ENCODE measurements at regions not wholly inside any gene's neighbourhood (a gene's known extent, or its start where the extent isn't known, plus 50 kb on each side); places are given as distances from the start of the nearest gene placed in this dataset.

GRCh38 chr9:73573235-73573634, 421.6 kb downstream of the ANXA1 start:
- no peak overlapping the region for H3K27ac Mint-ChIP-seq
- no peak for DNase-seq

DNA sequence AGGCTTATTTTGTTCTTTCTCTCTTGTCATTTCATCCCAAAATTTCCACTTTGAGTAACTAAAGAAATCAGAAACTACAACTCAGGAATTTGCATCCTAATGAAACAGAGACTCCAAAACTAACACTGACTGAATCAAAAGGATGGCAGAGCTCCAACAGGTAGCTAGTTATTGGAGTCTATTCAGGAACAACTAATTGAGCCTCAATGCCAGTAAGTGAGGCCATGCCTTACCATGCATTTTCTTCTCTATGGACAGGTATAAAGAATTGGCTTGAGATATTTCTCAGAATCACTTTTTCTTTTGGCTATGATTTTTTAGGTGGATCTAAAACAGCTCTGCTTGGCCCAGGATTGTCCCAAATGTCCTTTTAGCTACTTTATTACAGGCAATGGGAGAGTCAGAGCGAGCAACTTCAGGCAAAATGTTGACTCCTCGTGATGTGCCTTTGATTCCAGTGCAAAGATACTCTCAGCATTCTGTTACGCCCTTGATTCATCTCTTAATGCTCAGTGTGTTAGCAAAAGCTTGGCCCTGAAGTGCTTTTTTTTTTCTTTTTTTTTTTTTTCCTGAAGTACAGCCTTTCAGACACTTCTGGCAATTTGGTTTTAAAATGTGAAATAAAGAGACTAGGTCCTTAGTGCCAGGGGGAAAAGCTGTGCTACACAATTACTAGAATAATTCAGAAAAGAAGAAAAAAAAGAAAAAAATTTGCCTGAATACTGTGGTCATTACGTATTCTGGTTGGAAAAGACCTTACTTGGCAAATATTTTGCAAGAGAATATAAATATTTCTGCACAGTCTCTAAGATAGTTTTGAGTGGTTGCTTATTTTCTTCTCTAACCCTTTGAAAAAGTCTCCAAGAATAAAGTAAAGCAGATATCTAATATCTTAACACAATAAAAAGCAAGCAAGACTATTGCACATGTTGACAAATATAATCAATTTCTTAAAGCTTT, 423.7 kb downstream of the ANXA1 start:
- H3K4me3 Mint-ChIP-seq: no peak overlapping the region
- no peaks in the 10 kb centered on the region for H3K27me3 Mint-ChIP-seq
- no peaks in the 10 kb centered on the region for H3K36me3 Mint-ChIP-seq (ENCODE audit: low read depth)
- no peaks in the 10 kb centered on the region for H3K9me3 Mint-ChIP-seq (ENCODE audit: low read depth)
- no peak for DNase-seq
- POLR2A ChIA-PET: no interaction called here
- H3K4me1 Mint-ChIP-seq: no peaks in the 10 kb centered on the region
- no peak for ATAC-seq
- H3K27ac Mint-ChIP-seq: no peak overlapping the region
- CTCF ChIA-PET: interaction anchor here (0.5 to 0.8 kb wide), 3 partner anchors 31 to 1036 kb away, joined by 3 to 5 read pairs (median 3); no protein-coding TSS in a partner anchor
- intact Hi-C loops (cut with DNase I, micrococcal nuclease): loop anchor here in 1 of 2 experiments (10.0 kb wide), 1 partner anchor 1809 kb away; no protein-coding TSS in a partner anchor

More at GRCh38 chr9:73573235-73573634, 421.6 kb downstream of the ANXA1 start:
- H3K4me1 Mint-ChIP-seq: no peaks in the 10 kb centered on the region
- H3K27me3 Mint-ChIP-seq: no peaks in the 10 kb centered on the region
- no peak overlapping the region for H3K4me3 Mint-ChIP-seq
- H3K9me3 Mint-ChIP-seq (ENCODE audit: low read depth): no peaks in the 10 kb centered on the region
- no peaks in the 10 kb centered on the region for H3K36me3 Mint-ChIP-seq (ENCODE audit: low read depth)
- ATAC-seq: no peak
- POLR2A ChIA-PET: no interaction called here
- CTCF ChIA-PET: interaction anchor here (0.6 kb wide), 1 partner anchor 1658 kb away, joined by 3 read pairs; no protein-coding TSS in a partner anchor
- intact Hi-C loops (cut with DNase I, micrococcal nuclease): loop anchor here in 1 of 2 experiments (10.0 kb wide), 1 partner anchor 1812 kb away; no protein-coding TSS in a partner anchor

GRCh38 chr9:73577848-73578247, 426.2 kb downstream of the ANXA1 start:
- ATAC-seq: no peak
- ChIA-PET POLR2A (no interaction called here), CTCF (no interaction called here)
- Mint-ChIP-seq H3K4me1 (no peaks in the 10 kb centered on the region), H3K27me3 (no peaks in the 10 kb centered on the region), H3K27ac (no peak overlapping the region), H3K4me3 (no peak overlapping the region), H3K36me3 (ENCODE audit: low read depth) (no peaks in the 10 kb centered on the region), H3K9me3 (ENCODE audit: low read depth) (no peaks in the 10 kb centered on the region)
- no peak for DNase-seq
- intact Hi-C loops (cut with DNase I, micrococcal nuclease): loop anchor here in 1 of 2 experiments (10.0 kb wide), 1 partner anchor 1807 kb away; no protein-coding TSS in a partner anchor

DNA sequence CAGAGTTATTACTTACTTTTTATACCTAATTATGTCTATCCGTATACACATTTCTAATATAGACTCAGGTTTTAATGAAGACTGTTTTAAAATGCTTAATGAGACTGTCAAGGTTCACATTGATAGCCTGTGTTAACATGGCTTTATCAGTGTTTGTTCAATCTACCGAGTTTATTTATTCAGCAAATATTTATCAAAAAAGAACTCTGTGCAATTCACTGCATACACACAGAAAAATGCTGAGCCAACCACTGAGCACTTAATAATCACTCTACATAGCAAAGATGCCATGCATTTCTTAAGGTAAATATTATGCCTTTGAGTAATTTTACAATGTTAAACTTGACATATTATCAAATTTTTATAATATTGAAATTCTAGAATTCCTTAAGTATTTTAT, 428.2 kb downstream of the ANXA1 start:
- no peak for ATAC-seq
- Mint-ChIP-seq H3K27ac (no peak overlapping the region), H3K9me3 (ENCODE audit: low read depth) (no peaks in the 10 kb centered on the region), H3K36me3 (ENCODE audit: low read depth) (no peaks in the 10 kb centered on the region), H3K27me3 (no peaks in the 10 kb centered on the region), H3K4me3 (no peak overlapping the region), H3K4me1 (no peaks in the 10 kb centered on the region)
- DNase-seq: no peak
- CTCF ChIA-PET: no interaction called here
- POLR2A ChIA-PET: no interaction called here
- intact Hi-C loops (cut with DNase I, micrococcal nuclease): loop anchor here in 1 of 2 experiments (10.0 kb wide), 1 partner anchor 1805 kb away; no protein-coding TSS in a partner anchor

GRCh38 chr9:73583576-73583975, 431.9 kb downstream of the ANXA1 start:
- CTCF ChIA-PET: interaction anchor here (0.7 kb wide), 1 partner anchor 11 kb away, joined by 4 read pairs; no protein-coding TSS in a partner anchor

GRCh38 chr9:73595036-73595545, 443.4 kb downstream of the ANXA1 start:
- Mint-ChIP-seq H3K36me3 (ENCODE audit: low read depth) (no peaks in the 10 kb centered on the region), H3K9me3 (ENCODE audit: low read depth) (no peaks in the 10 kb centered on the region), H3K27ac (no peak overlapping the region), H3K27me3 (no peaks in the 10 kb centered on the region), H3K4me3 (no peak overlapping the region), H3K4me1 (no peaks in the 10 kb centered on the region)
- ChIA-PET POLR2A (no interaction called here), CTCF (no interaction called here)
- intact Hi-C loops (cut with DNase I, micrococcal nuclease): no loop called here
- ATAC-seq (no peak), DNase-seq (no peak)

More at GRCh38 chr9:73583576-73583975, 431.9 kb downstream of the ANXA1 start:
- Mint-ChIP-seq H3K4me1 (no peaks in the 10 kb centered on the region), H3K9me3 (ENCODE audit: low read depth) (no peaks in the 10 kb centered on the region), H3K27me3 (no peaks in the 10 kb centered on the region), H3K27ac (no peak overlapping the region), H3K4me3 (no peak overlapping the region), H3K36me3 (ENCODE audit: low read depth) (no peaks in the 10 kb centered on the region)
- DNase-seq: no peak
- POLR2A ChIA-PET: no interaction called here
- no peak for ATAC-seq
- intact Hi-C loops (cut with DNase I, micrococcal nuclease): no loop called here

DNA sequence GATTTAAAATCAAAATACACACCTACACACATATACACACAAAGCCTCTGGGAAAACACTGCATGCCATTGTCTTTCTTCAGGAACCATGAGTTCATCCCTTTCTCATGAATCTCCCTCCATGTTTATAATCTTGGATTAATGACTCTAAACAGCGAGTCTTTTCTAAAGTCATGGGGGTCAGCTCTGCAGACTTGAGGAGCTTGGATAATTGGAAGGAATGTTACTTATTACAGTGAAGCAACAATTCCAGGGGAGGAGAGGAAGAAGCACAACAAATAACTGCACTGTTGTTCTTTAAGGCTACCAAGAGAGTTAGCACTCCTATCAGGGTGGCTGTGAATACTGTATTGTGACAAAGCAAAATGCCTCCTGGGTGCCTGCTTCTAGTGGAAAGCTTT, 444.7 kb downstream of the ANXA1 start:
- Mint-ChIP-seq H3K4me3 (no peak overlapping the region), H3K27ac (no peak overlapping the region), H3K4me1 (no peaks in the 10 kb centered on the region), H3K27me3 (no peaks in the 10 kb centered on the region), H3K9me3 (ENCODE audit: low read depth) (no peaks in the 10 kb centered on the region), H3K36me3 (ENCODE audit: low read depth) (no peaks in the 10 kb centered on the region)
- CTCF ChIA-PET: no interaction called here
- intact Hi-C loops (cut with DNase I, micrococcal nuclease): no loop called here
- POLR2A ChIA-PET: no interaction called here
- ATAC-seq (no peak), DNase-seq (no peak)

DNA sequence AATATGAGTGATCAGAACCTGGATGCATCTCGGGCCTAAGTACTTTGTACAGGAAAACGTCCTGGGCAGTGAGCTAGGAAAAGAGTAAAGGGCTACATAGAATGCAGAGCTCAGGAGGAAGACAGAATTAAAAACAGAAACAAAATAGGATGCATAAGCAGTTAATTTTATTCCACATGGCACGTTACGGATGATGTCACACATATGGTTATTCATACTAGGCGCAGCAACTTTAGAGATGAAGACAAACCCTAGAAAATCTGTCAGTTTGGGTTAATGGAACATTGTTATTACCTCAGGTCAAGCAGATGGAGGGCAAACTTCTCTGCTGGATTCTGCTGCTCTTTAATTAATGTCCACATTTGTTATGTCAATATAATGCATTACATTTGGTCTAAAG, 445.4 kb downstream of the ANXA1 start:
- Mint-ChIP-seq H3K27ac (no peak overlapping the region), H3K9me3 (ENCODE audit: low read depth) (no peaks in the 10 kb centered on the region), H3K36me3 (ENCODE audit: low read depth) (no peaks in the 10 kb centered on the region), H3K27me3 (no peaks in the 10 kb centered on the region), H3K4me1 (no peaks in the 10 kb centered on the region), H3K4me3 (no peak overlapping the region)
- ChIA-PET CTCF (no interaction called here), POLR2A (no interaction called here)
- no peak for ATAC-seq
- intact Hi-C loops (cut with DNase I, micrococcal nuclease): no loop called here
- DNase-seq: no peak

GRCh38 chr9:73597771-73598170, 446.1 kb downstream of the ANXA1 start:
- intact Hi-C loops (cut with DNase I, micrococcal nuclease): no loop called here
- ChIA-PET CTCF (no interaction called here), POLR2A (no interaction called here)
- Mint-ChIP-seq H3K36me3 (ENCODE audit: low read depth) (no peaks in the 10 kb centered on the region), H3K27ac (no peak overlapping the region), H3K27me3 (no peaks in the 10 kb centered on the region), H3K9me3 (ENCODE audit: low read depth) (no peaks in the 10 kb centered on the region), H3K4me3 (no peak overlapping the region), H3K4me1 (no peaks in the 10 kb centered on the region)
- DNase-seq (no peak), ATAC-seq (no peak)

DNA sequence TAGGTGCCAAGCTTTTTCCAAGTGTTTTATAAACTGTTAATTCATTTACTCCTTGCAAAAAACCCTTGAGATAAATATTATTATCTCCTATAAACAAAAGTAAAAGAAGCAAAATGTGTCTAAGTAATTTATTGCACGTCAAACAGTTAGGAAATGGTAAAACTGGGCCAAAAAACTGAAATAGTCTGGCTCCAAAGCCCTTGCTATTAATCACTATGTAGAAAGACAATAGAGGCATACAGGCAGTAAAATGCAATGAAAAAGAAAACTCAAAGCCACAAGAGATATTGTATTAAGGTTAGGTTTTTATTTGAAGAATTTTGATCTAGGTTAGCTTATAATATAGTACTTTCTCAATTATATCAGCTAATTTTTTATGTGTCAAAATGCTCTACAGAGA, 457.7 kb downstream of the ANXA1 start:
- intact Hi-C loops (cut with DNase I, micrococcal nuclease): no loop called here

GRCh38 chr9:73611032-73611431, 459.4 kb downstream of the ANXA1 start:
- ATAC-seq: no peak
- Mint-ChIP-seq H3K27ac (no peak overlapping the region), H3K4me1 (no peaks in the 10 kb centered on the region), H3K9me3 (ENCODE audit: low read depth) (peaks cover 3% of the 10 kb centered on the region), H3K4me3 (no peak overlapping the region), H3K36me3 (ENCODE audit: low read depth) (no peaks in the 10 kb centered on the region), H3K27me3 (no peaks in the 10 kb centered on the region)
- ChIA-PET POLR2A (no interaction called here), CTCF (no interaction called here)
- intact Hi-C loops (cut with DNase I, micrococcal nuclease): no loop called here
- DNase-seq: no peak

More for the DNA sequence above, 457.7 kb downstream of the ANXA1 start:
- ChIA-PET POLR2A (no interaction called here), CTCF (no interaction called here)
- peaks cover 3% of the 10 kb centered on the region for H3K9me3 Mint-ChIP-seq (ENCODE audit: low read depth)
- H3K4me1 Mint-ChIP-seq: no peaks in the 10 kb centered on the region
- H3K27me3 Mint-ChIP-seq: no peaks in the 10 kb centered on the region
- H3K4me3 Mint-ChIP-seq: no peak overlapping the region
- DNase-seq: no peak
- H3K36me3 Mint-ChIP-seq (ENCODE audit: low read depth): no peaks in the 10 kb centered on the region
- H3K27ac Mint-ChIP-seq: no peak overlapping the region
- ATAC-seq: no peak

GRCh38 chr9:73613092-73613701, 461.5 kb downstream of the ANXA1 start:
- Mint-ChIP-seq H3K27ac (no peak overlapping the region), H3K27me3 (no peaks in the 10 kb centered on the region), H3K4me1 (no peaks in the 10 kb centered on the region), H3K9me3 (ENCODE audit: low read depth) (peaks cover 3% of the 10 kb centered on the region), H3K4me3 (no peak overlapping the region), H3K36me3 (ENCODE audit: low read depth) (no peaks in the 10 kb centered on the region)
- intact Hi-C loops (cut with DNase I, micrococcal nuclease): no loop called here
- no peak for DNase-seq
- CTCF ChIA-PET: no interaction called here
- POLR2A ChIA-PET: no interaction called here
- ATAC-seq: no peak

Measured in activated CD4-positive, alpha-beta T cell treated with anti-CD3 and anti-CD28 coated beads for 36 hours (primary cell).